Breast epithelium (tissue), 3 donors: ENCODE measurements at regions not wholly inside any gene's neighbourhood (a gene's known extent, or its start where the extent isn't known, plus 50 kb on each side); places are given as distances from the start of the nearest gene placed in this dataset.

Source experiments
- CTCF ChIP-seq, 3 donors: fragments of 450-650 bp; IDR thresholded peaks; one replicate each; pipeline ENCODE4 v1.5.1; 2016 to 2017; ENCODE audit warnings: antibody characterized with exemption in 3 of 3, mild to moderate bottlenecking in 3 of 3, moderate library complexity in 3 of 3
- POLR2A ChIP-seq: fragments of 450-650 bp; IDR thresholded peaks from one replicate; pipeline ENCODE4 v1.6.1; 2016; ENCODE audit warnings: antibody characterized with exemption, mild to moderate bottlenecking, moderate library complexity

- TF ChIP-seq POLR2A (no peak), CTCF (IDR thresholded peaks at IDR 0.05) (no peak)
Measured at GRCh38 chr2:16216558-16216945, 276.2 kb downstream of the MYCN start.
